Activated T-cell treated with anti-CD3 and anti-CD28 coated beads for 1 hour (primary cell): ENCODE measurements at regions not wholly inside any gene's neighbourhood (a gene's known extent, or its start where the extent isn't known, plus 50 kb on each side); places are given as distances from the start of the nearest gene placed in this dataset.
"Not testable (repeated sequence)": the region's sequence is repeated elsewhere in the genome, so short reads cannot be mapped to it uniquely, and the experiment has no call there.

ENCODE experiments used
- DNase-seq: peaks from one replicate; pipeline ENCODE4 v3.0.0-alpha.2; 2020; ENCODE audit warnings: low read depth

- no peak for DNase-seq
These were observed 51.4 kb downstream of the MRPL36 start for GRCh38 chr5:1748271-1748670.

GRCh38 chr5:1747803-1748085, 51.9 kb downstream of the MRPL36 start:
- DNase-seq, result no peak

DNA sequence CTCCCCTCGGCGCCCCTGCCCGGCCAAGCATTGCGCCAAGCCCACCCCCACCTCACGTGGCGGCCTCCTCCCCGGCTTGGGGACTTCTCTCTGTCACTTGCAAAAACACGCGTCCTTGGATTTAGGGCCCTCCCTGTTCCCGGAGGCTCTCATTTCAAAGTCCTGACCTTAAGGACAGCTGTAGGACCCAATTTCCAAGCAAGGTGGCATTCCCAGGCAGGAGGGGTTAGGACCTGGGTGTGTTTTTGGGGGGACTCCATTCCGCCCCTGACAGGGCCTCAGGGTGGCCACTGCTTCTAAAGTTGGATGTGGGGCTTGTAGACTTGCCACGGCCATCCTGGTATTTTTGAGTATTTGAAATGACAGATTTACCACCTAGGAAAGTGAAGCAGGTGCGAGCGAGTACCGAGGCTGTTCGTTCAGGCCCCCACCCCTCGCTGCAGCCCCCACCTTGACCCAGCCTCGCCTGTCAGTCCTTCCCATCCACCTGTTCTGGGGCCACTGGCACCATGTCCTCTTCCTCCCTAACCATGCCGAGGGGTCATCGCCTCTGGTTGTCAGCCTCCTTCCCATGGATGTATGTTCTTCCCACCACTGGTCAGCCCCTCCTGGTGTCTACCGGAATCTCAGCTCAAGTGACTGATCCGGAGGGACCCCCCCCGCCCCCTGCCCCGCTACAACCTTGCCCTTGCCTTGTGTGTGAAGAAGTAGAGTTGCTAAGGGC, 52.4 kb downstream of the MRPL36 start:
- DNase-seq, result no peak

- no peak for DNase-seq
These were observed 53.1 kb downstream of the MRPL36 start for GRCh38 chr5:1746371-1747078.

DNA sequence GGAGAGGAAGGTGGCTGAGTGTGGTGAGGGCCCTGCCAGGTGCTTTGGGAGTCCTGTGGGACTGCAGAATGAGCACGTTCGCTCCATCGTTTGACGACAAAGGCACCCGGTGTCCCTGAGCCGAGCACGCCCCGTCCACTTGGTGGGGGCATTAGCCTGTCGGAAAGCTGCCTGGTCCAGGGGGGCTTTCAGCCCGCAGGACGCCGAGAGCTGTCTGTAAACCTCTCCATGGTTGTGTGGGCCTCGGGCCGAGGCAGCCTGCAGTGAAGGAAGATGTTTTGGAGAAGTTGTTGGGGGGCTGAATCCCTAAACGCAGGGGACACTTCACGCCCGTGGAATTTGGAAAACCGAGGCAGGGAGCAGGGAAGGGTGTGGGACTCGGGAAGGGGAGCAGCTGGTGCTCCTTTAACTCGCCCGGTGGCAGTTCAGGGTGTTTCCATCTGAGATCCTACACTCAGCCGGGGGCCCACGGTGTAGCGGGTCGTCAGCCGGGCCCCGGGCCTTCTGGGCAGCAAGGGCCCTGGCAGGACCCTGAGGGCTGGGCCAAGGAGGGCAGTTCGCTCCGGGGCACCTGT, 53.8 kb downstream of the MRPL36 start:
- DNase-seq, result no peak

DNA sequence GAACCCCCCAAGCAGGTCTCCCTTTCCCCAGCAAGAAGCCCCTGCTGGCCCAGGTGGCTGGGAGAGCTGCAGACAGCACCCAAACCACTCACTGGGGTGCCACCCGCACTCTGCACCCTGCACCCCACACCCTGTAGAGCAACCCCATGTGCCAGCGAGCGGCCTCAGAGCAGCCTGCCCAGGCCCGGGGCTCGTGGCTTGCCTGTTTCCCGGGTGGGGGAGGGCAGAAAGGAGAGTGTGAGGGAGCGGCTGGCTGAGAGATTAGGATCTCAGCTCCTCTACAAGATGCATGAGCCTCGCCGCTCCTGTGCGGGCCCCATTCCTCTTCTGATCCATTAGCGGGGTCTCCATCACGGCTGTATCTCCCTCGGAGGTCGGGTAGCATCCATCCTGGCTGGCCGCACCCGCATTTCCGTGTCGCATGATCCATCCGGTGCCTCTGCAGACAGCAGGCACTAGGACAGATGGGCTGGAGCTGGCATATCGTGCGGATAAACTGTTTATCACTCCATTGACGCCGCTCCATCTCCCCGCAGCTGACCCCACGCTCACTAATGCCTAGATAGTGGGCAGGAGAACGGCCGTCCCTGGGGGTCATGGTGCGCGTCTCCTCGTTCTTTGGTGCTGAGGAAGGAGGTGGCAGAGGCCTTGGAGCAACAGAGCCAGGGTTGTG, 54.4 kb downstream of the MRPL36 start:
- DNase-seq, result no peak

GRCh38 chr5:1744393-1745122, 55.1 kb downstream of the MRPL36 start:
- no peak for DNase-seq

- DNase-seq, result no peak
These were observed 55.9 kb downstream of the MRPL36 start for GRCh38 chr5:1743769-1744085.

DNA sequence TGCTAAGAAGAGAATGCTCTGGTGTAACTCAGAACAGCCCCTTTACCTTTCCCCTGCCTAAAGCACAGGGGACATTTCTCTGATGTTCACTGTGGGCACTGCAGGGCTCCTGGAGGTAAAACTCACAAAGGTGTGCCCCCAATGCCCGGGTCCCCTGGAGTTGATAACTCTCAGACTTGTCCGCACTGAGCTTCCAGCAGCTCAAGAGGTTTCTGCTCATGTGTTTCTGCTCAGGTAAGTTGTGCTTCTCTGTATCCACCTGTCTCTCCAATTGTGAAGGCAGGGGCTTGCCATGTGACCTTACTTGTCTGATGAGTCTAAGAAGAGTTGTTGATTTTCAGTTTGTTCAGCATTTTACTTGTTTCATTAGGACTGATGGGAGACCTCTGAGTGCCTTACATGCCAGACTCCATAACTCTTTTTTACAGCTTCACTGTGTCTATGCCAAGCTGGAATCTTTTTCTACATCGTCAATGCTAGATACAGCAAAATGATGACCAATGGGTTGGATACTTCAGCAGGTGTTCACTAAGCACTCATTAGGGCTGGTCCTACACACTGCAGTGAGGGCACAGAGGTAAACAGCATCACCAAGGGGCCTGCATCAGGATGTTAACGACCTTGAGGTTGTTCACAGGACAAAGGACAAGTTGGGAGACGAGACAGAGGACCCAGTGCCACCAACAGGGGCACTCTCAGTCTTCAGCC, 56.4 kb downstream of the MRPL36 start:
- DNase-seq, result no peak

- DNase-seq, result peak; percentile 30
These were observed 61.7 kb downstream of the MRPL36 start for GRCh38 chr5:1737790-1738405.

DNA sequence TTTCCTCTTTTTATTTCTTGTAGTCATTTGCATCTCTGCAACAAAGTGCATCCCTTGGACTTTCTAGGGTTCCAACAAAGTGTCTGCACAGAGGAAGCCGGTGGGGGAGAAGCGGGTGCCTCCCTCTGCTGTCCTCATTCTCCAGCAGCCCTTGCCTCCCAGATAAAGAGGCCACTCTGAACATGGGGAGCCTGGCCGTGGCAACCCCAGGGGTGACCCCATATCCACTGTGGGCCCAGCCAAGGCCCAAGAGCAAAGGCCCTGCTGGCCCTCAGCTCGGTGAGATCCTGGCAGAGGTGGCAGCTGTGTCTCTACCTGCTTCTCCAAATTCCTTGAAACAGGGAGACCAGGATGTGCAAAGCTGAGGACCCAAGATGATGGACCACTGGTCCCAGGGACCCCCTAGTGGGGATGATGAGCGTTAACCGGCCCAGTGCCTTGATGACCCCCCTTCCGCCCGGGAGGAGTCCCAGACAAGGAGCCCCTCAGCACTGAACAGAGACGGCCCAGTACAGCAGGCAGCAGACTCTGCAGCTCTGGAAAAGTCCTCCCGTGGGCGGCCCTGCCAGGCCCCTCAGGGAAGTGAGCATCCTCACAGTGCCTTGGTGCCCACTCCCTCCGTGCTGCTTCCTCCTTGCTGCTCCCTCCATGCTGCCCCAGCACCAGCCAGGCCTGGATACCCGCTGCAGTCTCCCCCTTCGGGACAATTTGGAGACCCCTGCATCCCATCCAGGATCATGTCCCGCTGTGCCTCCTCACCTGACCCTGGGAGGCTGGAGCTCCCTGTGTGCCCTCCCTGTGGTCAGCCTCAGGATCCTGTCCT, 62.5 kb downstream of the MRPL36 start:
- no peak for DNase-seq

- no peak for DNase-seq
These were observed 63.6 kb downstream of the MRPL36 start for GRCh38 chr5:1736065-1736464.

- DNase-seq, result no peak
These were observed 64.2 kb downstream of the MRPL36 start for GRCh38 chr5:1735320-1735970.

DNA sequence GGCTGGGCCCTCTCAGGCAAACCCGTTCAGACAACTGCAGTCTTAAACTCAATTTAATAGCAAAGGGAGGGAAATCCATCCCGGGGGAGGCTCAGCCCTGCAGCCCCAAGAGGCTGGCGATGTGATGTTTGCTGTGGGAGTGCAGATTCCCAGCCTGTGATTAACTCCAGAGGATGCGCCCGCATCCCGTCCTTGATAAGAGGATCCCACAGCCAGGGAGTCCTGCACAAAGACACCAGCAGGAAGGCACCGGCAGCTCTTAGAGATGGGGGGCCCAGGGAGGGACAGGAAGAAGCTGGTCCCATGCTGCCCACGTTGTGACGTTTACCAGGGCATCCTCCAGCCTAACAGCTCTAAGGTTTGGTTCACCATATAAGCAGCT, 64.7 kb downstream of the MRPL36 start:
- no peak for DNase-seq

GRCh38 chr5:1734271-1734907, 65.2 kb downstream of the MRPL36 start:
- no peak for DNase-seq

DNA sequence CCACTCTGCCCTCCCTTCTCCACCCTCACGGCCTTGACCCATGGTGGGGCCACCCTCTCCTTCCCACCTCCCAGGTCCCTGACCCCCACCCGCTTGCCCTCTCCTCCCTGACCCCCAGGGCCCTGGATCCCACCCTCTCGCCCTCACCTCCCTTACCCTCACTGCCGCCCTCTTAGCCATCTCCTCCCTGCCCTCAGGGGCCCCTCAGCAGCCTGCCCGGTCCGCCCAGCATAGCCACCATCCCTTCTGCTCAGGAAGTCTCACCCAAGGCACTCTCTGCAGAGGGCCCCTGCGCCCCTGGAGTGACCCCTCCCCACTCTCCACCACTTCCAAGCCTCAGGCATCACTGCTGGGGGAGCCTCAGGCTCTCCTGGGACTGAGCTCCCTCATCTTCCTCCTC, 66.3 kb downstream of the MRPL36 start:
- no peak for DNase-seq

DNA sequence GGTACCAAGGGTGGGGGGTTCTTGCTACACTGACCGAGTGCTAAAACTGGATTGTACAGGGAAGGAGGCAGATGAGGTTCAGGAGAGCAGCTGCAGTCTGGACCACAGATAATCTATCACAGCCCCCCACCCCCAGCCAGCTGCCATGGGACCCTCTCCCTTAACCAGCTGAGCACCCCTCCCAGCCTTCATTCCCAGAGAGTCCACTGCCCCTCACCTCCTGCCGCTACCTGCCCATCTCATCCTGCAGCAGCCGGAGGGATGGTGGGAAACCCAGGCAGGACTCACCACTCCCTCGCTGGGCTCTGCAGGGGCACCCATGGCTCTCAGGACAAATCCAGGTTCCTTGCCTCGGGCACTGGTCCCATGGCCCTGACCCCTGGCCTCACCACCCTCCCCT, 66.7 kb downstream of the MRPL36 start:
- no peak for DNase-seq

DNA sequence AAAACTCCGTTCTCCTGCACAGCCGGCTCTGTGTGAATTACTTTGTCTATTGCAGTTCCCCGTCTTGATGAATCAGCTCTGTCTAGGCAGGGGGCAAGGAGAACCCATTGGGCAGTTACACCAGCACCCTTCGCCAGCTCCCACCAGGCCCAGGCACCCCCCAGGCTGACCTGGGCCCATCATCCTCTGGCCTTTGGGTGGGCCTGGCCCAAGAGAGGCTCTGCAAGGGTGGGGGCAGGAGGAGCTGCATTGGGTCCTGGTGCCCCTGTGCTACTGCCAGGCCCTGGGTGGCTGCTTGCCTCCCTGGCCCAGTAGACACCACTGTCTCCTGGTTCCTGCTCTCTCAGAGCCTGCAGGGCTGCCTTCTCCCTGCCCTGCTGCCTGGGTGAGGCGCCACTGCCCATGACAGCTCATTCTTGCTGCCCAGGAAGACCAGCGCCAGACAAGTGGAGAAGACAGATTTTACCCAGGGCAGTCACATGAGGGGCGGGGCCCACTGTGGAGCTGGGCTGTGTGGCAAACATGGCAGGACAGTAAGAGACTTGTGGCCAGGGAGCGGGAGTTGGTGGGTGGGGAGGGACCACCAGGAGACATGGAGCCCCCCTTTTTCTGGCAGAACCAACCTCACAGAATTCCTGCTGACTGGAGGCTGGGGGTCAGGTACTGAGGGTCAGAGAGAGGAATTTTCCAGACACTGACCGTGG, 67.2 kb downstream of the MRPL36 start:
- DNase-seq, result no peak

DNA sequence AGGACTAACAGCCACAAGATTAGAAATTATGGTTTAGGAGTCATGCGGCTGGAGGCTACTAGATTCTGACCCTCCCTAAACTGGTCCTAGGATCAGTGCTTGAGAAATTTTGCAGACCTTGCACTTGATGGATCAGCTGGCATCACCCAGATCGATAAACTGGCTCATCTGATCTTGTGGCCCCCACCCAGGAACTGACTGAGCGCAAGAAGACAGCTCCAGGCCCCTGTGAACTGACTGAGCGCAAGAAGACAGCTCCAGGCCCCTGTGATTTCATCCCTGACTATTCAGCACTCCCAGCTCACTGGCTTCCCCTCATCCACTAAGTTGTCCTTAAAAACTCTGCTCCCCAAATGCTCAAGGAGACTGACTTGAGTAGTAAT, 67.8 kb downstream of the MRPL36 start:
- DNase-seq, result not testable (repeated sequence)
